ENCODE measurements at regions not wholly inside any gene's neighbourhood (a gene's known extent, or its start where the extent isn't known, plus 50 kb on each side); places are given as distances from the start of the nearest gene placed in this dataset.

- TF ChIP-seq, protein P1, sequence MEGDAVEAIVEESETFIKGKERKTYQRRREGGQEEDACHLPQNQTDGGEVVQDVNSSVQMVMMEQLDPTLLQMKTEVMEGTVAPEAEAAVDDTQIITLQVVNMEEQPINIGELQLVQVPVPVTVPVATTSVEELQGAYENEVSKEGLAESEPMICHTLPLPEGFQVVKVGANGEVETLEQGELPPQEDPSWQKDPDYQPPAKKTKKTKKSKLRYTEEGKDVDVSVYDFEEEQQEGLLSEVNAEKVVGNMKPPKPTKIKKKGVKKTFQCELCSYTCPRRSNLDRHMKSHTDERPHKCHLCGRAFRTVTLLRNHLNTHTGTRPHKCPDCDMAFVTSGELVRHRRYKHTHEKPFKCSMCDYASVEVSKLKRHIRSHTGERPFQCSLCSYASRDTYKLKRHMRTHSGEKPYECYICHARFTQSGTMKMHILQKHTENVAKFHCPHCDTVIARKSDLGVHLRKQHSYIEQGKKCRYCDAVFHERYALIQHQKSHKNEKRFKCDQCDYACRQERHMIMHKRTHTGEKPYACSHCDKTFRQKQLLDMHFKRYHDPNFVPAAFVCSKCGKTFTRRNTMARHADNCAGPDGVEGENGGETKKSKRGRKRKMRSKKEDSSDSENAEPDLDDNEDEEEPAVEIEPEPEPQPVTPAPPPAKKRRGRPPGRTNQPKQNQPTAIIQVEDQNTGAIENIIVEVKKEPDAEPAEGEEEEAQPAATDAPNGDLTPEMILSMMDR (IDR thresholded peaks at IDR 0.05; ENCODE audit: insufficient read depth, low read length), result no peak
- TF ChIP-seq POLR2AphosphoS5 (IDR thresholded peaks at IDR 0.05; ENCODE audit: low read depth) (no peak), SPI1 (IDR thresholded peaks at IDR 0.05; ENCODE audit: borderline replicate concordance, low read depth) (no peak), GABPA (IDR thresholded peaks at IDR 0.05; ENCODE audit: low read depth) (no peak)
- TF ChIP-seq, protein P2, sequence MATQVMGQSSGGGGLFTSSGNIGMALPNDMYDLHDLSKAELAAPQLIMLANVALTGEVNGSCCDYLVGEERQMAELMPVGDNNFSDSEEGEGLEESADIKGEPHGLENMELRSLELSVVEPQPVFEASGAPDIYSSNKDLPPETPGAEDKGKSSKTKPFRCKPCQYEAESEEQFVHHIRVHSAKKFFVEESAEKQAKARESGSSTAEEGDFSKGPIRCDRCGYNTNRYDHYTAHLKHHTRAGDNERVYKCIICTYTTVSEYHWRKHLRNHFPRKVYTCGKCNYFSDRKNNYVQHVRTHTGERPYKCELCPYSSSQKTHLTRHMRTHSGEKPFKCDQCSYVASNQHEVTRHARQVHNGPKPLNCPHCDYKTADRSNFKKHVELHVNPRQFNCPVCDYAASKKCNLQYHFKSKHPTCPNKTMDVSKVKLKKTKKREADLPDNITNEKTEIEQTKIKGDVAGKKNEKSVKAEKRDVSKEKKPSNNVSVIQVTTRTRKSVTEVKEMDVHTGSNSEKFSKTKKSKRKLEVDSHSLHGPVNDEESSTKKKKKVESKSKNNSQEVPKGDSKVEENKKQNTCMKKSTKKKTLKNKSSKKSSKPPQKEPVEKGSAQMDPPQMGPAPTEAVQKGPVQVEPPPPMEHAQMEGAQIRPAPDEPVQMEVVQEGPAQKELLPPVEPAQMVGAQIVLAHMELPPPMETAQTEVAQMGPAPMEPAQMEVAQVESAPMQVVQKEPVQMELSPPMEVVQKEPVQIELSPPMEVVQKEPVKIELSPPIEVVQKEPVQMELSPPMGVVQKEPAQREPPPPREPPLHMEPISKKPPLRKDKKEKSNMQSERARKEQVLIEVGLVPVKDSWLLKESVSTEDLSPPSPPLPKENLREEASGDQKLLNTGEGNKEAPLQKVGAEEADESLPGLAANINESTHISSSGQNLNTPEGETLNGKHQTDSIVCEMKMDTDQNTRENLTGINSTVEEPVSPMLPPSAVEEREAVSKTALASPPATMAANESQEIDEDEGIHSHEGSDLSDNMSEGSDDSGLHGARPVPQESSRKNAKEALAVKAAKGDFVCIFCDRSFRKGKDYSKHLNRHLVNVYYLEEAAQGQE (IDR thresholded peaks at IDR 0.05; ENCODE audit: insufficient replicate concordance, low read depth), result no peak
- no peak overlapping the region for H3K27ac ChIP-seq (replicated peaks)
- no peak overlapping the region for H3K4me3 ChIP-seq (replicated peaks; ENCODE audit: insufficient read depth, low read length)
- no peaks in the 10 kb centered on the region for H3K27me3 ChIP-seq (ENCODE audit: insufficient read depth, poor library complexity, severe bottlenecking)
- no peak for DNase-seq (ENCODE audit: low read depth in 1 of 2, low spot score in 1 of 2)
These were observed 125.0 kb upstream of the JUN start for GRCh38 chr1:58908561-58909560.

DNA sequence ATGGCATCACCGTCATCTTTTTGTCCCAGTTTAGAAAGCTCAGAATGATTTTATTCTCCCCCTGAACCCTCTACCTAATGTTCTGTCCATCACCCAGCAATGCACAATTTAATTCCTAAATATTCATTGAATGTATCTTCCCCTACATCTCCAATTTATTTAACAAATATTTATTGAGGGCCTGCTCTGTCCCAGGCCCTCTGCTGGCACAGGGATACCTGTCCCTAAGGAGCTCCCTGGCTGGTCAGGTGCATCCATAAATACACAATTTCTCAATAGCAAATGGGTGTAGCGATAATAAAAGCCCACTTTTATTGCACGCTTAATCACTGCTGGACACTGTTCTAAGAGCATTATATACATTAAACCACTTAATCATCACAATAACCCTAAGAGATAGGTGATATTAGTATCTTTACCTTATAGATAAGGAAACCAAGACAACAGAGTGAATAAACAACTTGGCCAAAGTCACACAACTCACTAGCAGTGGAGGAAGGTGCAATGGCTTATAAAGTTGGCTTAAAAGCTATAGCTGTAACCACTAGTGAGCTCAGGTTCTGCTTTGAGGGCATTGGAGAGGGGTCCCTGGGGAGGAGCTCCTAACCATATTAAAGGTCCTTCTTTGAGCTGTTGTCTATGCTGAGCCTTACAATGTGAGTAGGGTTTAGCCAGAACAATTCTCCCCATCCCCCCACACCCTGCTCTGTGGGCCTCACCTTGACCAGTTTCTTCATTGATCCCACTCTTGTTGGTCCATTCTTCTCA lies 126.3 kb upstream of the JUN start:
- Histone ChIP-seq H3K27ac (replicated peaks) (no peak overlapping the region), H3K4me3 (replicated peaks; ENCODE audit: insufficient read depth, low read length) (no peak overlapping the region), H3K27me3 (ENCODE audit: insufficient read depth, poor library complexity, severe bottlenecking) (no peaks in the 10 kb centered on the region)
- TF ChIP-seq, protein P1 (IDR thresholded peaks at IDR 0.05; ENCODE audit: insufficient read depth, low read length), result no peak
- TF ChIP-seq GABPA (IDR thresholded peaks at IDR 0.05; ENCODE audit: low read depth), result no peak
- no peak for TF ChIP-seq POLR2AphosphoS5 (IDR thresholded peaks at IDR 0.05; ENCODE audit: low read depth)
- no peak for TF ChIP-seq SPI1 (IDR thresholded peaks at IDR 0.05; ENCODE audit: borderline replicate concordance, low read depth)
- TF ChIP-seq, protein P2 (IDR thresholded peaks at IDR 0.05; ENCODE audit: insufficient replicate concordance, low read depth), result no peak
- no peak for DNase-seq (ENCODE audit: low read depth in 1 of 2, low spot score in 1 of 2)

DNA sequence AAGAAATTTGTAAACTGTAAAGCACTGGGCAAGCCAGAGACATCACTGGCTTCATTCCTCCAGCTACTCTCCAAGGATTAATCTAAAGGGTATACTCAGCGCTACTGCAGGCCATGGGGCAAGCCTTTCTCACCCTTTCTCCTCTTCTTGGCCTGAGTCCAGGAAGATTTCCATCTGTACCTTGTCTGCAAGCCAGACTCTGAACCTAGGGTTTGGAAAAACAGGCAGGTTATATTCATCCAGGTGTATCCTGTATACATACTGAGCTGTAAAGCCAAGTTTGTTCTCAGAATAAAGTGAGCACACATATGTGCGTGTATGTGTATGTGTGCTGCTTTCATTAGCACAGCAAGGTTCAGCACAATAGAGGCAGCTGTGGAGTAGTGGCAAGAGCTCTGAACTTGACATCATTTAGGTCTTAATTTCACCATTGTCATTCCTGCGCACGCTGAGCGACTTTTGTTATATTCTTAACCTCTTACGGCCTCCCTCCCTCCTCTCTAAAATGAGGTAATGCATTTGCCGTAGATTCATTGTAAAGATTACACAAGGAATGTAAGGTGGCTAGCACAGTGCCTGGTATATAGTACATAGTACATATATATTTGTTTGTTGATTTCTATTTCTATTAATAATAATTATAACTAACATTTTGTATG lies 128.1 kb upstream of the JUN start:
- H3K4me3 ChIP-seq (replicated peaks; ENCODE audit: insufficient read depth, low read length), result no peak overlapping the region
- no peaks in the 10 kb centered on the region for H3K27me3 ChIP-seq (ENCODE audit: insufficient read depth, poor library complexity, severe bottlenecking)
- H3K27ac ChIP-seq (replicated peaks), result no peak overlapping the region
- no peak for DNase-seq (ENCODE audit: low read depth in 1 of 2, low spot score in 1 of 2)
- no peak for TF ChIP-seq GABPA (IDR thresholded peaks at IDR 0.05; ENCODE audit: low read depth)
- TF ChIP-seq POLR2AphosphoS5 (IDR thresholded peaks at IDR 0.05; ENCODE audit: low read depth), result no peak
- TF ChIP-seq, protein P1 (IDR thresholded peaks at IDR 0.05; ENCODE audit: insufficient read depth, low read length), result no peak
- TF ChIP-seq SPI1 (IDR thresholded peaks at IDR 0.05; ENCODE audit: borderline replicate concordance, low read depth), result no peak

Data from HL-60 (cell line).